ENCODE measurements at regions not wholly inside any gene's neighbourhood (a gene's known extent, or its start where the extent isn't known, plus 50 kb on each side); places are given as distances from the start of the nearest gene placed in this dataset.

DNA sequence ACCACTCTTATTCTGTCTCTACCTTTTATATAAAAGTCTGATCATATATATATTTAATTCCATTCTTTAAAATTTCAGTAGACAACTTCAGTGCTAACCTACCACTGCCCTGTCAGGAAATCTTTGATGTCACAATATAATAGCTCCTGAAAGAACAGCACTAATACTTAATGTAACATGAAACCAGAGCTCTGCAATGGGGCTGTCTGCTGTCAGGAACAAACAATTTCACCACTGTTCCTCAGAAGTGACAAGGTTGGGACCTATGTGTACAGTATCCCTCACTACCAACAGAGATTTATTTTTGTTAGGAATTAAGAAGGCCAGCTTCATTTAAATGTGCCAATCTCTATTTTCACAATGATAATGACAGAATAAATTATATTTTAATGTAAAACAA is 165.5 kb upstream of the C11orf58 start:
- no peak overlapping the region for H3K4me3 ChIP-seq (ENCODE audit: low read depth, low read length)
- no peak for DNase-seq (ENCODE audit: low read depth)
- TF ChIP-seq, protein P1, sequence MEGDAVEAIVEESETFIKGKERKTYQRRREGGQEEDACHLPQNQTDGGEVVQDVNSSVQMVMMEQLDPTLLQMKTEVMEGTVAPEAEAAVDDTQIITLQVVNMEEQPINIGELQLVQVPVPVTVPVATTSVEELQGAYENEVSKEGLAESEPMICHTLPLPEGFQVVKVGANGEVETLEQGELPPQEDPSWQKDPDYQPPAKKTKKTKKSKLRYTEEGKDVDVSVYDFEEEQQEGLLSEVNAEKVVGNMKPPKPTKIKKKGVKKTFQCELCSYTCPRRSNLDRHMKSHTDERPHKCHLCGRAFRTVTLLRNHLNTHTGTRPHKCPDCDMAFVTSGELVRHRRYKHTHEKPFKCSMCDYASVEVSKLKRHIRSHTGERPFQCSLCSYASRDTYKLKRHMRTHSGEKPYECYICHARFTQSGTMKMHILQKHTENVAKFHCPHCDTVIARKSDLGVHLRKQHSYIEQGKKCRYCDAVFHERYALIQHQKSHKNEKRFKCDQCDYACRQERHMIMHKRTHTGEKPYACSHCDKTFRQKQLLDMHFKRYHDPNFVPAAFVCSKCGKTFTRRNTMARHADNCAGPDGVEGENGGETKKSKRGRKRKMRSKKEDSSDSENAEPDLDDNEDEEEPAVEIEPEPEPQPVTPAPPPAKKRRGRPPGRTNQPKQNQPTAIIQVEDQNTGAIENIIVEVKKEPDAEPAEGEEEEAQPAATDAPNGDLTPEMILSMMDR (IDR thresholded peaks at IDR 0.05; ENCODE audit: control insufficient read depth, extremely low read depth, insufficient read depth): no peak

DNA sequence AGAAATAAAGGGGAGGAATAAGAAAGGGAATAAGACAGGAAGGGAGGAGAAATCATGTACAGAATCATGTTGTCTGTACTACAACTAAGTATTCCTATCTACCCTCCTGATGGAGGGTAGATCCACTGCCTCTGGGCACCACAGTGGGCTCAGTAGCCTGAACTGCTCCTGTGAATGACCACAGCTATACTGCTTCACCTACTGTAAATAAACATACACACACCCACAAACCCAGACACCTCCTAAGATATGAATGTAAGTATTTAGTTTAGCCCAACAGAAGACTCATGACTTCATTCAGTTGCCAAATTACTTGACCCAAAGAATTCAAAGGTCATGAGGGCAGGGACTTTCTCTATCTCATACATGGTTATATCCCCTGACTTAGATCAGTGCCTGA is 177.3 kb upstream of the C11orf58 start:
- TF ChIP-seq, protein P1 (IDR thresholded peaks at IDR 0.05; ENCODE audit: control insufficient read depth, extremely low read depth, insufficient read depth): no peak
- DNase-seq (ENCODE audit: low read depth): no peak

GRCh38 chr11:16558494-16558893 is 180.0 kb upstream of the C11orf58 start:
- DNase-seq (ENCODE audit: low read depth): no peak
- TF ChIP-seq, protein P1 (IDR thresholded peaks at IDR 0.05; ENCODE audit: control insufficient read depth, extremely low read depth, insufficient read depth): no peak
- H3K4me3 ChIP-seq (ENCODE audit: low read depth, low read length): no peak overlapping the region

More for the DNA sequence above, 177.3 kb upstream of the C11orf58 start:
- H3K4me3 ChIP-seq (ENCODE audit: low read depth, low read length): no peak overlapping the region

- no peak for DNase-seq (ENCODE audit: low read depth)
- H3K4me3 ChIP-seq (ENCODE audit: low read depth, low read length): no peak overlapping the region
- TF ChIP-seq, protein P1 (IDR thresholded peaks at IDR 0.05; ENCODE audit: control insufficient read depth, extremely low read depth, insufficient read depth): no peak
Measured at GRCh38 chr11:16555956-16556355, 182.5 kb upstream of the C11orf58 start.

DNA sequence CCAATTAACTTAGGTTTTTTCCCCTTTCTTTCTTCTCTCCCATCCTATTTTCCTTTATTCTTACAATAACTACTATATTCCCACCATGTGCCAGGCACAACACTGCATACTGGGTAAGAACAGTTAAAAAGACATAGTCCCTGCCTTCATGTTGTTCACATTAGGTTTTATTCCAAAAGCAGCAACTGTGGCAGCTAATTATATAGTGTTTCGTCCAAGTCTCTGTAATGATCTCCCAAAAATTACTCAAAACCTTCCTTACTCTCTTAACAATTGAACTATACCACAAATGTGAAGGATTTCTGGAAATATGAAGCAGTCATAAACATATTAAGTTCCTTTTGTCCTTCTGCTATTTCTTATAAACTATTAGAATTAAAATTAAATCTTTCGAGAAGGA is 184.1 kb upstream of the C11orf58 start:
- H3K4me3 ChIP-seq (ENCODE audit: low read depth, low read length): no peak overlapping the region
- DNase-seq (ENCODE audit: low read depth): no peak
- TF ChIP-seq, protein P1 (IDR thresholded peaks at IDR 0.05; ENCODE audit: control insufficient read depth, extremely low read depth, insufficient read depth): no peak

DNA sequence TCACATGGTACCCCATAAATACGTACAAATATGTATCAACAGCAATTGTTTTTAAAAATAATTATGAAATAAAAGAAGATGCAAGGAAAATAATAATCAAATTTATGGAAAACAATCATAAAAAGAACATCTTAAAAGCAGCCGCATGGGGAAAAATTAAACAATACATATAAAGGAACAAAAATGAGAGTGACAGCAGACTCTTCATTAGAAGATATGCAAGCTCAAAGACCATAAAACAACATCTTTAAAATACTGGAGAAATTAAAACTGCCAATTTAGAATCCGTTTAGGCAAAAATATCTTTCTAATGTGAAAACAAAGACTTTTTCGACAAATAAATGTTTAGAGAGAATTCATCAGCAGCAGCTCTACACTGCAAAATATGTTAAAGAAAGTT is 190.6 kb upstream of the C11orf58 start:
- TF ChIP-seq, protein P1 (IDR thresholded peaks at IDR 0.05; ENCODE audit: control insufficient read depth, extremely low read depth, insufficient read depth): no peak
- DNase-seq (ENCODE audit: low read depth): no peak
- no peak overlapping the region for H3K4me3 ChIP-seq (ENCODE audit: low read depth, low read length)

DNA sequence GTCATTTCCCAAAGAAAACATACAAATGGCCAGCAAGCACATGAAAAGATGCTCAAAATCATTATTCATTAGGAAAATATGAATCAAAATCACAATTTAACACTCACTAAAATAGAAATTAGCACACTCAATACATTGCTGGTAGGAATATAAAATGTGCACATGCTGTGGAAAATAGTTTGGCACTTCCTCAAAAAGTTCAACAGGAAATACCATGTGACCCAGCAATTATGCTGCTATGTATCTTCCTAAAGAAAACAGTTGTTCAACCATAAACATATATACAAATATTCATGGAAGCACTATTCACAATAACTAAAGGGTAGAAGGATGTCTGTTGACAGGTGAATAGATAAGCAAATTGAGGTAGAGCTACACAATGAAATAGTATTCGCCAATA is 187.3 kb upstream of the SOX6 start:
- TF ChIP-seq, protein P1 (IDR thresholded peaks at IDR 0.05; ENCODE audit: control insufficient read depth, extremely low read depth, insufficient read depth): no peak
- DNase-seq (ENCODE audit: low read depth): no peak

More for the DNA sequence above, 187.3 kb upstream of the SOX6 start:
- H3K4me3 ChIP-seq (ENCODE audit: low read depth, low read length): no peak overlapping the region

Measured in LNCaP clone FGC (cell line).